ENCODE measurements at regions not wholly inside any gene's neighbourhood (a gene's known extent, or its start where the extent isn't known, plus 50 kb on each side); places are given as distances from the start of the nearest gene placed in this dataset.

DNA sequence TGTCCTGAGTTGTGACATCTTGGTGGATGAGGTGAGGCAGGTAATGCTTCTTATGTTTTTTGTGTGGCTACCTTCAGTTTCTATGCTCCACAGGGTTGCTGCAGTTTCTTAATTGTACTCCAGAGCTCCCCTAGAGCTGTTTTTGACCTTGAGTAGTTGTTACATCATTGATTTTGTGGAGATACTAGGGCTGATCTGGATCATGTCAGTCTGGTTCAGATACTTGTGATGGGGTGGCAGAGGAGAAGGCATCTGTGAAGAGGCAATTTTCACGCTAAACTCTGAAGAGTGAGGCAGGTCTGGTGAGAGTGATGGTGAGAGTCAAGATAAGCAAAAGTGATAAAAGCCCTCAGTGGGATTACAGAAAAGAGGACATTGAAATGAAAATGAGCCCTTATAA is 1180.2 kb downstream of the RAPGEF2 start:
- TF ChIP-seq, protein P1, sequence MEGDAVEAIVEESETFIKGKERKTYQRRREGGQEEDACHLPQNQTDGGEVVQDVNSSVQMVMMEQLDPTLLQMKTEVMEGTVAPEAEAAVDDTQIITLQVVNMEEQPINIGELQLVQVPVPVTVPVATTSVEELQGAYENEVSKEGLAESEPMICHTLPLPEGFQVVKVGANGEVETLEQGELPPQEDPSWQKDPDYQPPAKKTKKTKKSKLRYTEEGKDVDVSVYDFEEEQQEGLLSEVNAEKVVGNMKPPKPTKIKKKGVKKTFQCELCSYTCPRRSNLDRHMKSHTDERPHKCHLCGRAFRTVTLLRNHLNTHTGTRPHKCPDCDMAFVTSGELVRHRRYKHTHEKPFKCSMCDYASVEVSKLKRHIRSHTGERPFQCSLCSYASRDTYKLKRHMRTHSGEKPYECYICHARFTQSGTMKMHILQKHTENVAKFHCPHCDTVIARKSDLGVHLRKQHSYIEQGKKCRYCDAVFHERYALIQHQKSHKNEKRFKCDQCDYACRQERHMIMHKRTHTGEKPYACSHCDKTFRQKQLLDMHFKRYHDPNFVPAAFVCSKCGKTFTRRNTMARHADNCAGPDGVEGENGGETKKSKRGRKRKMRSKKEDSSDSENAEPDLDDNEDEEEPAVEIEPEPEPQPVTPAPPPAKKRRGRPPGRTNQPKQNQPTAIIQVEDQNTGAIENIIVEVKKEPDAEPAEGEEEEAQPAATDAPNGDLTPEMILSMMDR (IDR thresholded peaks at IDR 0.05; ENCODE audit: low read length) = no peak
- TF ChIP-seq EZH2phosphoT487 (IDR thresholded peaks at IDR 0.05; ENCODE audit: low read length) = no peak

Measured in MM.1S (cell line).